Activated CD8-positive, alpha-beta T cell treated with anti-CD3 and anti-CD28 coated beads for 36 hours (primary cell): ENCODE measurements at regions not wholly inside any gene's neighbourhood (a gene's known extent, or its start where the extent isn't known, plus 50 kb on each side); places are given as distances from the start of the nearest gene placed in this dataset.
"Not testable (repeated sequence)": the region's sequence is repeated elsewhere in the genome, so short reads cannot be mapped to it uniquely, and the experiment has no call there.

Experiments used
- ATAC-seq: fragments of 200-7000 bp; cut with Tn5 transposase; one replicate; pipeline ENCODE4 v1.10.0; 2021; ENCODE audit warnings: mild to moderate bottlenecking, moderate library complexity
- CTCF ChIA-PET: fragments of 350-600 bp; sonication (Branson Sonifier 250); formaldehyde crosslinking; loops from one replicate; lab custom pipeline; 2021; ENCODE audit warnings: antibody characterized with exemption; lab: Charles Lee
- POLR2A ChIA-PET: fragments of 350-600 bp; sonication (Branson Sonifier 250); formaldehyde crosslinking; loops from one replicate; lab custom pipeline; 2021; ENCODE audit warnings: antibody characterized with exemption; lab: Charles Lee
- DNase-seq: peaks from one replicate; pipeline ENCODE4 v3.0.0-alpha.2; 2020
- H3K27ac Mint-ChIP-seq: one replicate; pipeline ENCODE4 v1.8.0; 2021; ENCODE audit warnings: mild to moderate bottlenecking, mixed read lengths
- H3K27me3 Mint-ChIP-seq: one replicate; pipeline ENCODE4 v1.8.0; 2021; ENCODE audit warnings: mixed read lengths
- H3K36me3 Mint-ChIP-seq: one replicate; pipeline ENCODE4 v1.8.0; 2021; ENCODE audit warnings: low read depth, mixed read lengths
- H3K4me1 Mint-ChIP-seq: one replicate; pipeline ENCODE4 v1.8.0; 2021; ENCODE audit warnings: low read depth, mixed read lengths
- H3K4me3 Mint-ChIP-seq: one replicate; pipeline ENCODE4 v1.8.0; 2021; ENCODE audit warnings: mild to moderate bottlenecking, moderate library complexity, mixed read lengths
- H3K9me3 Mint-ChIP-seq: one replicate; pipeline ENCODE4 v1.8.0; 2021; ENCODE audit warnings: mixed read lengths
- intact Hi-C: fragments of 100-400 bp; cut with micrococcal nuclease; formaldehyde crosslinking; loops from one replicate; pipeline ENCODE4 v1.10.0; 2022
- TF ChIP-seq, protein P1 (sequence below): fragments of 200-600 bp; IDR thresholded peaks from one replicate; pipeline ENCODE4 v1.8.0; 2022; ENCODE audit warnings: antibody characterized with exemption, mild to moderate bottlenecking

DNA sequence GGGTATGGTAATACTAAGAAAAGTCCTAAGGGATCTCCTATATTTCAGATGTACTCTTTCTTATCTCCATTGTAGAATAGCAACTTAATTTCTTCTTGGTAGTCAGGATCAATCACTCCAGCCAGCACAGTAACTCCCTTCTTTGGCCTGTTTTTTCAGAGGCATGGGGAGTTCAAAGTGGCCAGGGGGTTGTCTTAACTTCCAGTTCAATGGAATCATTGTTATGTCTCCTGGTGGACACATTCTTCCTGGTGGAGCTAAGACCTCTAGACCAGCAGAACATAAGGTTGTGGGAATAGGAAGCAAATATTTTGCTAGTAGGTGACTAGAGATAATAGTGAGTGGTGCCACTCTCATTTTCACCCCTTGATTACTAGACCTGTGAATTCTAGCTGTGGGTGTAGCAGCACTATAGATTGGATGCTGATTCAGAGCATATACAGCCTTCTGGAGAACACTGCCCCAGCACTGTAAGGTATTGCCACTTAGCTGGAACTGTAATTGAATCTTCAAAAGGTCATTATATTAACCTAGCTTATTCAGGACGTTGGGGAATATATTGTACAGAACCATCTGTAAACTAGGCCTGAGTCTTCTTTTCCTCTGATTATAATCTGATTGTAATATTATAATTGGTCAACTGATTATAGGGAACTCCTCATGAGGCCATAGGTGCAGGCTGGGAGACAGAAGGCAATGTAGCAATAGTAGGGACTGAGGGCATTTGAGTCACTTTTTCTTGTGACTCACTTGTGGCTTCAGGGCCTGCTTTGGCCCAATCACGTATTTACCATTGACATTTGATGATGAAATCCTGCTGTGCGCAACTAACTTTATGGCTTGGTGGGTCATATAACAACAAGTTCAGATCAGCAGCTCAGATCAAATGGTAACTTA is 60.2 kb upstream of the ATP2B1 start:
- DNase-seq = peak; percentile 65
- ATAC-seq = peak; percentile 87
- no peak overlapping the region for H3K4me3 Mint-ChIP-seq
- intact Hi-C loops = loop anchor here (10.0 kb wide), 2 partner anchors 86 to 316 kb away; no protein-coding TSS in a partner anchor
- H3K4me1 Mint-ChIP-seq = peaks cover 45% of the 10 kb centered on the region
- H3K36me3 Mint-ChIP-seq = no peaks in the 10 kb centered on the region
- peaks cover 5% of the 10 kb centered on the region for H3K9me3 Mint-ChIP-seq
- H3K27ac Mint-ChIP-seq = peak overlapping the region; percentile 66
- CTCF ChIA-PET = no interaction called here
- H3K27me3 Mint-ChIP-seq = no peaks in the 10 kb centered on the region
- POLR2A ChIA-PET = interaction anchor here (0.6 to 1.0 kb wide), 4 partner anchors 20 to 1587 kb away, joined by 3 read pairs; no protein-coding TSS in a partner anchor
- TF ChIP-seq, protein P1, sequence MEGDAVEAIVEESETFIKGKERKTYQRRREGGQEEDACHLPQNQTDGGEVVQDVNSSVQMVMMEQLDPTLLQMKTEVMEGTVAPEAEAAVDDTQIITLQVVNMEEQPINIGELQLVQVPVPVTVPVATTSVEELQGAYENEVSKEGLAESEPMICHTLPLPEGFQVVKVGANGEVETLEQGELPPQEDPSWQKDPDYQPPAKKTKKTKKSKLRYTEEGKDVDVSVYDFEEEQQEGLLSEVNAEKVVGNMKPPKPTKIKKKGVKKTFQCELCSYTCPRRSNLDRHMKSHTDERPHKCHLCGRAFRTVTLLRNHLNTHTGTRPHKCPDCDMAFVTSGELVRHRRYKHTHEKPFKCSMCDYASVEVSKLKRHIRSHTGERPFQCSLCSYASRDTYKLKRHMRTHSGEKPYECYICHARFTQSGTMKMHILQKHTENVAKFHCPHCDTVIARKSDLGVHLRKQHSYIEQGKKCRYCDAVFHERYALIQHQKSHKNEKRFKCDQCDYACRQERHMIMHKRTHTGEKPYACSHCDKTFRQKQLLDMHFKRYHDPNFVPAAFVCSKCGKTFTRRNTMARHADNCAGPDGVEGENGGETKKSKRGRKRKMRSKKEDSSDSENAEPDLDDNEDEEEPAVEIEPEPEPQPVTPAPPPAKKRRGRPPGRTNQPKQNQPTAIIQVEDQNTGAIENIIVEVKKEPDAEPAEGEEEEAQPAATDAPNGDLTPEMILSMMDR = no peak

DNA sequence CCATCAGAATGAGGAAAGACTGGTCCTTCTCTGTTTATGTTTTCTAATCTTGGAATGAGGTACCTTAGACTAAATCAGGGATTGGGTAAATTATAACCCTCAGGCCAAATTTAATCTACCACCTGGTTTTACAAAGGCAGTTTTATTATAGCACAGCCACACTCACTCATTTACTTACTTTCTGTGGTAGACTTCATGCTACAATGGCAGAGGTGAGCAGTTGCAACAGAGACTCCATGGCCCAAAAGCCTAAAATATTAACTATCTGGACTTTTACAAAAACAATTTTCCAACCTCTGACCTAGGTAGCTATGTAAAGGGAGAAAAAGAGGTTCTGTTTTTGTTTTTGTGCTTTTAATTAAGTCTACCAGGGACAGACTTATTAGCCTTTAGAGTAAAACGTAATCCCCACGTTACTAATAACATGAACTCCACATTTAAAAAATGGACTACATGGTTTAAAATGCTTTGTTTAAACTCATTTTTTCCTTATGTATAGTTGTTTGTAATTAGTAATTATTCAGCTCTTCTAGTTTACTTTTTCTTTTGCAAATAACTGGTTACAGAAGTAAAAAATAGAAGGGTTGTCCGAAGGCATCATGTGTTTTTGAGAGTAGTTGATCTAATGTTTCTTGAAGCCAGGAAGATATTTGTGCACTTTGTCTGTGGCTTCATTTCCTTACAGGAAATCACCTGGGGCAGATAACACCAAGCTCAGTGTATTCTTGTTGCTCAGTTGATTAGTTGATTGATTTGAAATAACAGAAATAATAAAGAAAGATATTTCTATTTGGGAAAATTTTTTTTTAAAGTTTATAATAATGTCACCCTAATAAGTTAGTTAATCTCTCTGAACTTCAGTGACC is 57.6 kb upstream of the ATP2B1 start:
- Mint-ChIP-seq H3K4me3 (no peak overlapping the region), H3K4me1 (peaks cover 50% of the 10 kb centered on the region), H3K9me3 (peaks cover 5% of the 10 kb centered on the region), H3K27me3 (no peaks in the 10 kb centered on the region), H3K27ac (peak overlapping the region; percentile 34), H3K36me3 (no peaks in the 10 kb centered on the region)
- intact Hi-C loops = loop anchor here (10.0 kb wide), 2 partner anchors 89 to 319 kb away; no protein-coding TSS in a partner anchor
- DNase-seq (no peak), ATAC-seq (no peak)
- TF ChIP-seq, protein P1 = no peak
- ChIA-PET CTCF (interaction anchor here (0.6 kb wide), 1 partner anchor 13 kb away, joined by 3 read pairs; no protein-coding TSS in a partner anchor), POLR2A (no interaction called here)

DNA sequence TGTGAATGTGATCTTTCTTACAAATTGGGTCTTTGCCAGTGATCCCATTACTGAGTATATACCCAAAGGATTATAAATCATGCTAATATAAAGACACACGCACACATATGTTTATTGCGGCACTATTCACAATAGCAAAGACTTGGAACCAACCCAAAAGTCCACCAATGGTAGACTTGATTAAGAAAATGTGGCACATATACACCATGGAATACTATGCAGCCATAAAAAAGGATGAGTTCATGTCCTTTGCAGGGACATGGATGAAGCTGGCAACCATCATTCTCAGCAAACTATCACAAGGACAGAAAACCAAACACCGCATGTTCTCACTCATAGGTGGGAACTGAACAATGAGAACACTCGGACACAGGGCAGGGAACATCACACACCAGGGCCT is 55.5 kb upstream of the ATP2B1 start:
- H3K27ac Mint-ChIP-seq, H3K27me3 Mint-ChIP-seq, DNase-seq, H3K4me3 Mint-ChIP-seq, POLR2A ChIA-PET, H3K9me3 Mint-ChIP-seq, ATAC-seq, H3K36me3 Mint-ChIP-seq, CTCF ChIA-PET: not testable (repeated sequence)
- intact Hi-C loops = loop anchor here (10.0 kb wide), 2 partner anchors 91 to 321 kb away; no protein-coding TSS in a partner anchor
- H3K4me1 Mint-ChIP-seq = peaks cover 47% of the 10 kb centered on the region

DNA sequence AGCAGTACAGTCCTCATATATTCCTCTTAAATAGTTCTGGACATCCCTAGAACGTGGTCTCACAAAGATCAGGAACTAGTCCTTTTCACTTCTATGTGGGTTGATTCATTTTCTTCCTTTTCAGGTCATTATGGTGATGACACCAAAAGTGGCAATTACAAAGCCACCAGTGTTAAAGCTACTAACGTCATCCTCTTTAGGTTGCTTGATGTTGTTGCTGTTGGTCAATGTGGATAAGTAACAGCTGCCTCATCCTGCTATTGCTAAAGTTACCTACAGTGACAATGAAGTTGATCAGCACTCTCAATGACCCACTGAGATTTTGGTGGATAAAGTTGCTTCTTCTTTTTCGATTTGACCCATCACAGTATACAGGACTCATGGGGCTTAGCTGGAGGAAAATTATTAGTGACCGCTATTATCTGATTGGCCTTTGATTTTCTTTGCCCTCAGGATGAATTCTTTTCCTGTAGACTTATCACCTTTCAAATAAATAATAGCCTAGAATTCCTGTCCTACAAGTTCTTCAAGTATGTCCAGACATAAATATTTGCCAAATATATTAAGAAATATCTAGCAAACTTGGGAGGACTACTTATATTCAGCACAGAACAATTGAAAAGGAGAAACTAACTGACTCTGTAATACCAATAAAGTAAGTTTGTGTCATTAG is 54.0 kb upstream of the ATP2B1 start:
- ChIA-PET POLR2A (interaction anchor here (0.6 to 0.9 kb wide), 2 partner anchors 12 to 53 kb away, joined by 3 read pairs; no protein-coding TSS in a partner anchor), CTCF (no interaction called here)
- ATAC-seq = peak; percentile 55
- Mint-ChIP-seq H3K4me1 (peaks cover 34% of the 10 kb centered on the region), H3K36me3 (no peaks in the 10 kb centered on the region), H3K4me3 (no peak overlapping the region), H3K27me3 (no peaks in the 10 kb centered on the region), H3K9me3 (peaks cover 8% of the 10 kb centered on the region), H3K27ac (no peak overlapping the region)
- TF ChIP-seq, protein P1 = no peak
- intact Hi-C loops = loop anchor here (10.0 kb wide), 2 partner anchors 92 to 322 kb away; no protein-coding TSS in a partner anchor
- DNase-seq = no peak

DNA sequence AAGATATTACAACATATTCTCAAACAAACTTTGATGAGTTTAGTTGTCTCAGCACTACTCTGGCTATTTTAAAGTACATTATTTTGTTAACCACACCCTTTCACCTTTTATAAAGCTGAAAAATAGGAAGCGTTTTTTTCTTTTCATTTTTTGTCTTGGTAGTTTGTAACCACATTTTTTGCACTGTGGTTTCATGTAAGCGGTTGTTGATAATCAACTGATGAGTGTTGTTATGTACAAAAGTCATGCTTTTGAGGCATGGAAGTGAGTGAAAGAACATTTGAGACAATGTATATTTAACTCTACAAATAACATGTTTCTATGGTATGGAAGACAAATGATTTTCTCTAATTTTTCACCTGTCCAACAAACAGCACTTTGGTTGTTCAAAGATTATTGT is 52.1 kb upstream of the ATP2B1 start:
- DNase-seq (no peak), ATAC-seq (no peak)
- Mint-ChIP-seq H3K4me3 (no peak overlapping the region), H3K27me3 (no peaks in the 10 kb centered on the region), H3K27ac (no peak overlapping the region), H3K9me3 (peaks cover 12% of the 10 kb centered on the region), H3K4me1 (peaks cover 40% of the 10 kb centered on the region), H3K36me3 (no peaks in the 10 kb centered on the region)
- intact Hi-C loops = loop anchor here (10.0 kb wide), 2 partner anchors 94 to 324 kb away; no protein-coding TSS in a partner anchor
- POLR2A ChIA-PET = interaction anchor here (0.8 kb wide), 1 partner anchor 52 kb away, joined by 3 read pairs; the partner anchor contains the start of gene ATP2B1
- CTCF ChIA-PET = no interaction called here
- TF ChIP-seq, protein P1 = no peak
